ENCODE measurements at regions not wholly inside any gene's neighbourhood (a gene's known extent, or its start where the extent isn't known, plus 50 kb on each side); places are given as distances from the start of the nearest gene placed in this dataset.
"Not testable (repeated sequence)": the region's sequence is repeated elsewhere in the genome, so short reads cannot be mapped to it uniquely, and the experiment has no call there.

DNA sequence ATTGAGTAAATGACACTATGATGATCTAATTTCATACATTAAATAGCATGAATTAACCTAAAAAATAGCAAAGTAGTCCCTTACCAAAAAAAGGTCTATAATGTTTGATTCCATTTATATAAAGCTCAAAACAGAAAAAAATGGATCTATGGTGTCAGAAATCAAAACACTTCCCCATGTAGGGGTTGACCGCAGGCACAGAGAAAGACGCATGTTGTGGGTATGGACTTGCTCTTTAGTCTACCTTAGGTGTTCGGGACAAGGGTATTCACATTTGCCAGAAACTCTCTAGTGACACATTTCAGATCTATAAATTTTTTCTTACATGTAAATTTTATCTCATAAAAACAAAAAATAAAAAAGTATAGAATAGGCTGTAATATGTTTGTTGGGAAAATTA is 1262.9 kb downstream of the TMEM121 start:
- DNase-seq: no peak
- H3K27me3 ChIP-seq: no peaks in the 10 kb centered on the region
- H3K4me3 ChIP-seq: no peak overlapping the region
- H3K9me3 ChIP-seq: no peaks in the 10 kb centered on the region
- H3K27ac ChIP-seq: no peak overlapping the region
- H3K36me3 ChIP-seq: no peaks in the 10 kb centered on the region
- no peaks in the 10 kb centered on the region for H3K4me1 ChIP-seq
- intact Hi-C loops (cut with DNase I; ENCODE audit: low total_unique reads): no loop called here
- no peak for TF ChIP-seq POLR2A (IDR thresholded peaks at IDR 0.05)
- TF ChIP-seq, protein P1, sequence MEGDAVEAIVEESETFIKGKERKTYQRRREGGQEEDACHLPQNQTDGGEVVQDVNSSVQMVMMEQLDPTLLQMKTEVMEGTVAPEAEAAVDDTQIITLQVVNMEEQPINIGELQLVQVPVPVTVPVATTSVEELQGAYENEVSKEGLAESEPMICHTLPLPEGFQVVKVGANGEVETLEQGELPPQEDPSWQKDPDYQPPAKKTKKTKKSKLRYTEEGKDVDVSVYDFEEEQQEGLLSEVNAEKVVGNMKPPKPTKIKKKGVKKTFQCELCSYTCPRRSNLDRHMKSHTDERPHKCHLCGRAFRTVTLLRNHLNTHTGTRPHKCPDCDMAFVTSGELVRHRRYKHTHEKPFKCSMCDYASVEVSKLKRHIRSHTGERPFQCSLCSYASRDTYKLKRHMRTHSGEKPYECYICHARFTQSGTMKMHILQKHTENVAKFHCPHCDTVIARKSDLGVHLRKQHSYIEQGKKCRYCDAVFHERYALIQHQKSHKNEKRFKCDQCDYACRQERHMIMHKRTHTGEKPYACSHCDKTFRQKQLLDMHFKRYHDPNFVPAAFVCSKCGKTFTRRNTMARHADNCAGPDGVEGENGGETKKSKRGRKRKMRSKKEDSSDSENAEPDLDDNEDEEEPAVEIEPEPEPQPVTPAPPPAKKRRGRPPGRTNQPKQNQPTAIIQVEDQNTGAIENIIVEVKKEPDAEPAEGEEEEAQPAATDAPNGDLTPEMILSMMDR (IDR thresholded peaks at IDR 0.05): no peak

GRCh38 chr14:106790189-106791036 is 1264.0 kb downstream of the TMEM121 start:
- no peak overlapping the region for H3K27ac ChIP-seq
- TF ChIP-seq, protein P1 (IDR thresholded peaks at IDR 0.05): peak in 3 of 4 experiments; percentile 7 to 20 (median 16)
- TF ChIP-seq POLR2A (IDR thresholded peaks at IDR 0.05): no peak
- H3K4me3 ChIP-seq: no peak overlapping the region
- DNase-seq: peak in 1 of 2 donors; percentile 30
- intact Hi-C loops (cut with DNase I; ENCODE audit: low total_unique reads): no loop called here
- H3K36me3 ChIP-seq: no peaks in the 10 kb centered on the region
- no peaks in the 10 kb centered on the region for H3K9me3 ChIP-seq
- no peaks in the 10 kb centered on the region for H3K4me1 ChIP-seq
- H3K27me3 ChIP-seq: no peaks in the 10 kb centered on the region

DNA sequence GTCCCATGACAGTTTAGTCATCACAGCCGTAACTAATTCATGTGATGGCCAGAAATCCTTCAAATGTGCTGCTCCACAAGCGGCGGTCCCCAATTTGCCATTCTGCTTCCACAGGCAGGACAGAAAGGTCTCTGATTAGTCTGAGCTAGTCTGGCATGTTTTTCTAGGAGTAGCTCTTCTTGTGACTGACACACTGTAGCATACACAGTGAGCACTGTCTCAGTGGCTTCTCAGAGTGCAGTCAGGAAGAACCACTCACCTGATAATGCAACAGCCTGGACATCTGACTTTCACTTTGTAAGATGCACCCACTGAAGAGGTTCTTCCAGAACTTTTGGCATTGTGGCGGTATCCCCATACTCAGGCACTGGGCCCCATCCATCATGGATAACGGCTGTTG is 1266.2 kb downstream of the TMEM121 start:
- no peaks in the 10 kb centered on the region for H3K4me1 ChIP-seq
- no peaks in the 10 kb centered on the region for H3K36me3 ChIP-seq
- no peaks in the 10 kb centered on the region for H3K9me3 ChIP-seq
- no peak overlapping the region for H3K27ac ChIP-seq
- H3K4me3 ChIP-seq: no peak overlapping the region
- TF ChIP-seq, protein P1 (IDR thresholded peaks at IDR 0.05): no peak
- TF ChIP-seq POLR2A (IDR thresholded peaks at IDR 0.05): no peak
- H3K27me3 ChIP-seq: no peaks in the 10 kb centered on the region
- intact Hi-C loops (cut with DNase I; ENCODE audit: low total_unique reads): no loop called here
- no peak for DNase-seq

GRCh38 chr14:106798166-106798565 is 1271.8 kb downstream of the TMEM121 start:
- H3K4me3 ChIP-seq; H3K9me3 ChIP-seq; H3K36me3 ChIP-seq; DNase-seq; H3K27me3 ChIP-seq; H3K4me1 ChIP-seq; intact Hi-C loops (cut with DNase I; ENCODE audit: low total_unique reads); H3K27ac ChIP-seq: not testable (repeated sequence)

DNA sequence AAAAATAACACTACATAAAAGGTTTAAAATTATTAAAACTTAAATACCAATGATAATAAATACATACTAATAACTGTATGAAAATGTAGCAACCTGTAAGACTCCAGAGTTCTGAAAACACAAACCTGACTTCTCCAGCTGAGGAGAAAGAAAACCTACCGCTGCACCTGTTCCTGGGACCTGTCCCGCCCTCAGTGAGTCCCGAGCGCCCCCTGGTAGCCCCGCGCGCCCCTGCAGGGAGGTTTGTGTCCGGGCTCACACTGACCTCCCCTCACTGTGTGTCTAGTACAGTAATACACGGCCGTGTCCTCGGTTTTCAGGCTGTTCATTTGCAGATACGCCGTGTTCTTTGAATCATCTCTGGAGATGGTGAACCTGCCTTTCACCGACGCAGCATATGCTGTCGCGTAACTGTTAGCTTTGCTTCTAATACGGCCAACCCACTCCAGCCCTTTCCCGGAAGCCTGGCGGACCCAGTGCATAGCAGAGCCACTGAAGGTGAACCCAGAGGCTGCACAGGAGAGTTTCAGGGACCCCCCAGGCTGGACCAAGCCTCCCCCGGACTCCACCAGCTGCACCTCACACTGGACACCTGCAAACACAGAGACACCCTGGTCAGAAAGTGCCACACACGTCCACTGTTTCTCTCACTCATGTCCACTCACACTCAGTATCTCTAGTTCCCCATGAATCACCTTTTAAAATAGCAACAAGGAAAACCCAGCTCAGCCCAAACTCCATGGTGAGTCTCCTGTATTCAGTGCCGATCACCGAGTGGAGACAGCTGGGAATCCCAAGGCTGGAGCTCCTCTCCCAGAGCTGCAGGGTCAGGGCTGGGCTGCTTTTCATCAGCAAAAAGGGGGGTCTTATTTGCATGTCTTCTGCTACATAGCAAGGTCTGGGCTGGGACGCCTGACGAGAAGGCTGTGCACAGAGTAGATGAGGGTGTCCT is 1276.3 kb downstream of the TMEM121 start:
- H3K4me1 ChIP-seq: no peaks in the 10 kb centered on the region

More for the DNA sequence above, 1276.3 kb downstream of the TMEM121 start:
- DNase-seq: no peak
- Histone ChIP-seq H3K27me3 (no peaks in the 10 kb centered on the region), H3K36me3 (no peaks in the 10 kb centered on the region), H3K9me3 (no peaks in the 10 kb centered on the region), H3K4me3 (no peak overlapping the region), H3K27ac (no peak overlapping the region)
- intact Hi-C loops (cut with DNase I; ENCODE audit: low total_unique reads): no loop called here
- TF ChIP-seq, protein P1 (IDR thresholded peaks at IDR 0.05): no peak
- TF ChIP-seq POLR2A (IDR thresholded peaks at IDR 0.05): no peak
